GM12865 (cell line): ENCODE measurements at regions not wholly inside any gene's neighbourhood (a gene's known extent, or its start where the extent isn't known, plus 50 kb on each side); places are given as distances from the start of the nearest gene placed in this dataset.

Experiments used
- DNase-seq: peaks from one replicate; pipeline ENCODE4 v3.0.0; 2010; ENCODE audit warnings: low read depth
- H3K4me3 ChIP-seq: 2 replicates; pipeline ENCODE4 v1.5.1; 2011; ENCODE audit warnings: mild to moderate bottlenecking, low read depth, low read length, control low read depth
- CTCF ChIP-seq: IDR thresholded peaks from 2 replicates; pipeline ENCODE4 v1.5.1; 2011; ENCODE audit warnings: low read length, control low read depth, low read depth, inconsistent platforms; ENCODE audit not compliant: insufficient read depth; ENCODE audit errors: missing control alignments

DNA sequence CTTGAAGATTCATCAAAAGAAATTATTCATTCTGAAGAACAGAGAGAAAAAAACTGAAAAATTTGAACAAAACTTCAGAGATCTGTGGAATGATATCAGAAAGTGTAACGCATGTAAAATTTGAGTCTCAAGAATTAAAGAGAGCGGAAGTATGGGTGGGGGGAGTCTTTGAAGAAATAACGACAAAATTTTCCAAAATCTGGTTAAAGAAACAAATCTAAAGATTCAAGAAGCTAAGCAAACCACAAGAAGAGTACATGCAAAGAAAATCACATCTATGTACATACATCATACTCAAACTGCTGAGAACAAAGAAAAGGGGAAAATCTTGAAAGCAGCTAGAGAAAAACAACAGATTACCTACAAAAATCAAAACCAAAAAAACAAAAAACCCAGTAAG is 149.4 kb upstream of the TBCA start:
- TF ChIP-seq CTCF, result no peak
- DNase-seq, result no peak
- no peak overlapping the region for H3K4me3 ChIP-seq

GRCh38 chr5:77924081-77924480 is 147.9 kb upstream of the TBCA start:
- TF ChIP-seq CTCF, result no peak
- DNase-seq, result no peak
- no peak overlapping the region for H3K4me3 ChIP-seq

- H3K4me3 ChIP-seq, result no peak overlapping the region
- no peak for TF ChIP-seq CTCF
- DNase-seq, result no peak
Measured at GRCh38 chr5:77923666-77924065, 147.5 kb upstream of the TBCA start.

DNA sequence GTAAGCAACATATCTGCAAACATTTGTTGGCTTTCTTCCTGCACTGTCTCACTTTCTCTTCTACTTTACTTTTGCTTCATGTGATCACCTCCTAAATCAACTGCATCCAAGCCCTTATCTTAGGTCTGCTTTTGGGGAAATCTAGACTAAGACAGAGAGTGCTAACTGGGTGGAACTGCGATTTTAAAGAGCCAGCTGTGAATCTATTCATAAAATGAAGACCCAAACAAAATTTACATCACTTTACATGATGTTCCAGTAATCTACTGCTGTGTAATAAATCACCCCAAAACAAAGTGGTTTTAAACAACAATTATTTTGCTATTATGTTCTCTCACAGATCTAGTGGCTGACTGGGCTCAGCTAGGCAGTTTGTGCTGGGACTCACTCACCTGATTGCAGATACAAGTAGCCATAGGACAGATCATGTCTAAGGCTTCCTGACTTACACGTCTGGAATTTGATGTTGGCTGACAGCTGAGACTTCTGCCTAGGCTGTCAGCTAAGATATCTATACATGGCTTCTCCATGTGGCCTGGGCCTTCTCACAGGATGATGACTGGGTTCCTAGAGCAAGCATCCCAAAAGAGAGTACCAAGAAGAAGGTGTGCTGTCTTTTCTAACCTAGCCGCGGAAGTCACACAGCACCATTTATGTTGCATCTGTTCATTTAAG is 145.1 kb upstream of the TBCA start:
- no peak overlapping the region for H3K4me3 ChIP-seq
- TF ChIP-seq CTCF, result no peak
- DNase-seq, result no peak

- H3K4me3 ChIP-seq, result no peak overlapping the region
- no peak for TF ChIP-seq CTCF
- DNase-seq, result peak; percentile 40
Measured at GRCh38 chr5:77920359-77921058, 144.4 kb upstream of the TBCA start.

GRCh38 chr5:77915346-77915745 is 139.2 kb upstream of the TBCA start:
- no peak for TF ChIP-seq CTCF
- no peak for DNase-seq
- H3K4me3 ChIP-seq, result no peak overlapping the region
